Erythroblast (primary cell): ENCODE measurements at regions not wholly inside any gene's neighbourhood (a gene's known extent, or its start where the extent isn't known, plus 50 kb on each side); places are given as distances from the start of the nearest gene placed in this dataset.

Experiments
- DNase-seq, 2 experiments: peaks; one replicate each; lab custom pipeline; 2025; lab: John Stamatoyannopoulos, UW
- GATA1 ChIP-seq: IDR thresholded peaks from 2 replicates; pipeline ENCODE4 v1.6.1; 2011; ENCODE audit warnings: low read depth, mild to moderate bottlenecking, control low read depth, low read length, moderate library complexity
- POLR2A ChIP-seq: IDR thresholded peaks from 2 replicates; pipeline ENCODE4 v1.6.1; 2011; ENCODE audit warnings: mild to moderate bottlenecking, low read length

GRCh38 chr13:78402708-78403400, 200.5 kb downstream of the POU4F1 start:
- DNase-seq: no peak
- TF ChIP-seq POLR2A (no peak), GATA1 (no peak)

- DNase-seq: no peak
- TF ChIP-seq GATA1 (no peak), POLR2A (no peak)
These were observed 201.3 kb downstream of the POU4F1 start for GRCh38 chr13:78401873-78402707.

- TF ChIP-seq POLR2A (no peak), GATA1 (no peak)
- DNase-seq: no peak
These were observed 204.5 kb downstream of the POU4F1 start for GRCh38 chr13:78398743-78399410.

- no peak for DNase-seq
- TF ChIP-seq GATA1: no peak
These were observed 209.8 kb downstream of the POU4F1 start for GRCh38 chr13:78393286-78394142.

- no peak for TF ChIP-seq POLR2A
- TF ChIP-seq GATA1: no peak
- no peak for DNase-seq
These were observed 219.5 kb downstream of the POU4F1 start for GRCh38 chr13:78383899-78384298.

- TF ChIP-seq GATA1 (no peak), POLR2A (no peak)
- no peak for DNase-seq
These were observed 220.3 kb downstream of the POU4F1 start for GRCh38 chr13:78383071-78383484.

- TF ChIP-seq GATA1 (no peak), POLR2A (no peak)
- no peak for DNase-seq
These were observed 220.9 kb downstream of the POU4F1 start for GRCh38 chr13:78382491-78382890.

GRCh38 chr13:78376822-78377221, 226.5 kb downstream of the POU4F1 start:
- no peak for DNase-seq
- TF ChIP-seq POLR2A: no peak
- no peak for TF ChIP-seq GATA1

- TF ChIP-seq GATA1: no peak
- no peak for TF ChIP-seq POLR2A
- no peak for DNase-seq
These were observed 227.3 kb downstream of the POU4F1 start for GRCh38 chr13:78376033-78376432.

GRCh38 chr13:78372581-78372980, 230.8 kb downstream of the POU4F1 start:
- TF ChIP-seq POLR2A (no peak), GATA1 (no peak)
- no peak for DNase-seq

- no peak for DNase-seq
- no peak for TF ChIP-seq POLR2A
- no peak for TF ChIP-seq GATA1
These were observed 233.1 kb downstream of the POU4F1 start for GRCh38 chr13:78370231-78370630.

- TF ChIP-seq GATA1 (no peak), POLR2A (no peak)
- no peak for DNase-seq
These were observed 238.6 kb downstream of the POU4F1 start for GRCh38 chr13:78364711-78365110.

GRCh38 chr13:78341032-78341431, 262.3 kb downstream of the POU4F1 start:
- TF ChIP-seq POLR2A (no peak), GATA1 (no peak)
- no peak for DNase-seq
